GM12878 (cell line): ENCODE measurements at regions not wholly inside any gene's neighbourhood (a gene's known extent, or its start where the extent isn't known, plus 50 kb on each side); places are given as distances from the start of the nearest gene placed in this dataset.

Experiments used
- ATAC-seq: fragments of 200-7000 bp; cut with Tn5 transposase; 3 replicates; pipeline ENCODE4 v1.9.1; 2020; ENCODE audit warnings: mild to moderate bottlenecking, moderate library complexity
- BruUV-seq: library from RNA; stranded (reverse); fragments of 400-500 nt; replicated peaks from 2 replicates; lab custom pipeline; 2021; lab: Mats Ljungman, UMichigan
- CTCF ChIA-PET: fragments of 300-600 bp; sonication (Branson Sonifier 250); formaldehyde crosslinking; extraction: SDS; loops from one replicate; lab custom pipeline; 2021; ENCODE audit warnings: inconsistent platforms; lab: Yijun Ruan, JAX
- POLR2A ChIA-PET: fragments of 350-600 bp; formaldehyde crosslinking; extraction: SDS; loops from one replicate; lab custom pipeline; 2021; ENCODE audit warnings: inconsistent platforms; lab: Charles Lee
- RAD21 ChIA-PET: fragments of 300-600 bp; sonication (Branson Sonifier 250); formaldehyde crosslinking; loops from one replicate; lab custom pipeline; 2023; ENCODE audit warnings: antibody characterized with exemption; ENCODE audit not compliant: unreplicated experiment; lab: Charles Lee
- SMC1A ChIA-PET: fragments of 300-600 bp; sonication (Branson Sonifier 250); formaldehyde crosslinking; loops from one replicate; lab custom pipeline; 2023; ENCODE audit not compliant: unreplicated experiment, uncharacterized antibody; lab: Charles Lee
- DNase-seq: peaks from one replicate; pipeline ENCODE4 v3.0.0-alpha.2; 2011; ENCODE audit warnings: low read depth, low spot score
- FAIRE-seq: peaks from 3 replicates; lab custom pipeline; 2011; peaks lifted over from hg19 to GRCh38; lab: Jason Lieb, UNC
- H2AFZ ChIP-seq: 2 replicates; pipeline ENCODE4 v1.6.0; 2011; ENCODE audit warnings: low read depth, low read length, control low read depth; ENCODE audit not compliant: control insufficient read depth
- H3K27ac ChIP-seq: 2 replicates; pipeline ENCODE4 v1.5.1; 2011; ENCODE audit warnings: control low read depth; ENCODE audit not compliant: control insufficient read depth, insufficient read depth
- H3K27me3 ChIP-seq, 2 experiments: replicated peaks in 1 of 2; 2 replicates each; pipeline versions ENCODE4 v1.6.0 to v1.6.1; 2011; ENCODE audit warnings: low read length in 1 of 2; ENCODE audit not compliant: control insufficient read depth in 2 of 2, insufficient read depth in 2 of 2
- H3K36me3 ChIP-seq, 2 experiments: 2 replicates each; pipeline ENCODE4 v1.5.1; 2011; ENCODE audit warnings: low read length in 1 of 2; ENCODE audit not compliant: control insufficient read depth in 2 of 2, insufficient read depth in 2 of 2
- H3K4me1 ChIP-seq: 2 replicates; pipeline ENCODE4 v1.6.1; 2011; ENCODE audit warnings: mild to moderate bottlenecking, low read length, moderate library complexity, mixed read lengths; ENCODE audit not compliant: control insufficient read depth, insufficient read depth
- H3K4me2 ChIP-seq: 2 replicates; pipeline ENCODE4 v1.6.0; 2011; ENCODE audit warnings: control low read depth; ENCODE audit not compliant: control insufficient read depth, insufficient read depth
- H3K4me3 ChIP-seq: fragments of 200-600 bp; sonication (generic); 2 replicates; pipeline ENCODE4 v1.5.1; 2016
- H3K79me2 ChIP-seq: 2 replicates; pipeline ENCODE4 v1.6.0; 2011; ENCODE audit warnings: low read length; ENCODE audit not compliant: control insufficient read depth, insufficient read depth
- H3K9ac ChIP-seq: 2 replicates; pipeline ENCODE4 v1.8.0; 2011; ENCODE audit warnings: low read length, control low read depth, mixed read lengths; ENCODE audit not compliant: control insufficient read depth, insufficient read depth
- H3K9me3 ChIP-seq: replicated peaks from 3 replicates; pipeline ENCODE4 v1.5.1; 2011; ENCODE audit warnings: mild to moderate bottlenecking, low read length; ENCODE audit not compliant: control insufficient read depth, insufficient read depth
- H4K20me1 ChIP-seq: 2 replicates; pipeline ENCODE4 v1.6.0; 2011; ENCODE audit not compliant: control insufficient read depth, insufficient read depth
- BCL11A ChIP-seq: IDR thresholded peaks from 2 replicates; pipeline ENCODE4 v1.6.1; 2011; ENCODE audit warnings: low read depth, low read length
- BMI1 ChIP-seq: fragments of 450-650 bp; IDR thresholded peaks from 2 replicates; pipeline ENCODE4 v1.6.1; 2016; ENCODE audit warnings: mild to moderate bottlenecking, moderate library complexity, borderline replicate concordance
- CHD4 ChIP-seq: fragments of 200-600 bp; sonication (generic); IDR thresholded peaks from 2 replicates; pipeline ENCODE4 v1.6.1; 2016; ENCODE audit warnings: mild to moderate bottlenecking
- E4F1 ChIP-seq: fragments of 450-650 bp; IDR thresholded peaks from 2 replicates; pipeline ENCODE4 v1.6.1; 2018; ENCODE audit warnings: borderline replicate concordance, mild to moderate bottlenecking; ENCODE audit not compliant: partially characterized antibody
- ESRRA ChIP-seq: IDR thresholded peaks from 2 replicates; pipeline ENCODE4 v1.6.1; 2012; ENCODE audit warnings: mild to moderate bottlenecking, low read length, improper control_type of control experiment
- GABPA ChIP-seq: IDR thresholded peaks from 2 replicates; pipeline ENCODE4 v1.6.1; 2014; ENCODE audit warnings: antibody characterized with exemption, low read depth, mild to moderate bottlenecking, inconsistent platforms
- NRF1 ChIP-seq: conservative IDR thresholded peaks from 2 replicates; pipeline ENCODE4 v1.6.1; 2011; ENCODE audit warnings: mild to moderate bottlenecking, low read depth, low read length, improper control_type of control experiment
- POU2F2 ChIP-seq: IDR thresholded peaks from 3 replicates; pipeline ENCODE4 v1.6.1; 2011; ENCODE audit warnings: low read depth, mild to moderate bottlenecking, low read length, borderline replicate concordance
- SUZ12 ChIP-seq: fragments of 200-600 bp; sonication (generic); IDR thresholded peaks from one replicate; pipeline ENCODE4 v1.6.1; 2018; ENCODE audit warnings: antibody characterized with exemption, mild to moderate bottlenecking; ENCODE audit not compliant: unreplicated experiment
- TCF7 ChIP-seq: IDR thresholded peaks from 2 replicates; pipeline ENCODE4 v1.6.1; 2014; ENCODE audit warnings: antibody characterized with exemption, borderline replicate concordance
- ZNF217 ChIP-seq: fragments of 450-650 bp; IDR thresholded peaks from 2 replicates; pipeline ENCODE4 v1.6.1; 2017; ENCODE audit warnings: antibody characterized with exemption, mild to moderate bottlenecking
- ZNF384 ChIP-seq: IDR thresholded peaks from 2 replicates; pipeline ENCODE4 v1.6.1; 2012; ENCODE audit warnings: low read depth, mild to moderate bottlenecking, low read length, improper control_type of control experiment, borderline replicate concordance
- WGBS: methylation state at CpG from one replicate; pipeline ENCODE4 v1.1.6; 2016; ENCODE audit warnings: low lambda C conversion rate; ENCODE audit not compliant: insufficient replicate concordance, insufficient coverage; ENCODE audit errors: missing lambda C conversion rate; 5-methylcytosine and 5-hydroxymethylcytosine counted together
- in situ Hi-C: fragments of 300-500 bp; cut with MboI; formaldehyde crosslinking; loops from 9 replicates; pipeline ENCODE4 v1.14.3; 2018; ENCODE audit warnings: mixed read lengths
- intact Hi-C: fragments of 100-400 bp; cut with micrococcal nuclease; formaldehyde crosslinking; loops from one replicate; pipeline ENCODE4 v1.14.2; 2022; ENCODE audit not compliant: unreplicated experiment
- TF ChIP-seq, protein P1 (sequence below): IDR thresholded peaks from 2 replicates; pipeline ENCODE4 v1.6.1; 2012; ENCODE audit warnings: mild to moderate bottlenecking, low read depth, low read length
- TF ChIP-seq, protein P2 (sequence below): fragments of 150-350 bp; IDR thresholded peaks from 2 replicates; pipeline ENCODE4 v1.6.1; 2014; ENCODE audit warnings: mild to moderate bottlenecking, low read depth, low read length

- intact Hi-C loops: no loop called here
- H2AFZ ChIP-seq: peak overlapping the region; percentile 4; the same call in 1 of the 2 replicates
These were observed 55.1 kb upstream of the CLDN5 start for GRCh38 chr22:19579115-19579811.

More at GRCh38 chr22:19579115-19579811, 55.1 kb upstream of the CLDN5 start:
- Histone ChIP-seq H3K4me1 (peaks cover 17% of the 10 kb centered on the region), H3K36me3 (no peaks in the 10 kb centered on the region), H3K9ac (no peak overlapping the region), H3K27ac (no peak overlapping the region), H4K20me1 (no peaks in the 10 kb centered on the region), H3K4me3 (no peak overlapping the region), H3K9me3 (no peaks in the 10 kb centered on the region), H3K79me2 (no peaks in the 10 kb centered on the region), H3K4me2 (no peak overlapping the region; the same call in 1 of the 2 replicates), H3K27me3 (no peaks in the 10 kb centered on the region)
- DNase-seq (no peak), FAIRE-seq (no peak), ATAC-seq (no peak)
- WGBS: 59% methylated on average over 4 of the region's 4 CpGs
- no peak for TF ChIP-seq GABPA
- TF ChIP-seq POU2F2: no peak
- no peak for TF ChIP-seq ZNF217
- no peak for TF ChIP-seq TCF7
- TF ChIP-seq ZNF384: no peak
- TF ChIP-seq NRF1: no peak
- no peak for TF ChIP-seq BCL11A
- TF ChIP-seq, protein P1, sequence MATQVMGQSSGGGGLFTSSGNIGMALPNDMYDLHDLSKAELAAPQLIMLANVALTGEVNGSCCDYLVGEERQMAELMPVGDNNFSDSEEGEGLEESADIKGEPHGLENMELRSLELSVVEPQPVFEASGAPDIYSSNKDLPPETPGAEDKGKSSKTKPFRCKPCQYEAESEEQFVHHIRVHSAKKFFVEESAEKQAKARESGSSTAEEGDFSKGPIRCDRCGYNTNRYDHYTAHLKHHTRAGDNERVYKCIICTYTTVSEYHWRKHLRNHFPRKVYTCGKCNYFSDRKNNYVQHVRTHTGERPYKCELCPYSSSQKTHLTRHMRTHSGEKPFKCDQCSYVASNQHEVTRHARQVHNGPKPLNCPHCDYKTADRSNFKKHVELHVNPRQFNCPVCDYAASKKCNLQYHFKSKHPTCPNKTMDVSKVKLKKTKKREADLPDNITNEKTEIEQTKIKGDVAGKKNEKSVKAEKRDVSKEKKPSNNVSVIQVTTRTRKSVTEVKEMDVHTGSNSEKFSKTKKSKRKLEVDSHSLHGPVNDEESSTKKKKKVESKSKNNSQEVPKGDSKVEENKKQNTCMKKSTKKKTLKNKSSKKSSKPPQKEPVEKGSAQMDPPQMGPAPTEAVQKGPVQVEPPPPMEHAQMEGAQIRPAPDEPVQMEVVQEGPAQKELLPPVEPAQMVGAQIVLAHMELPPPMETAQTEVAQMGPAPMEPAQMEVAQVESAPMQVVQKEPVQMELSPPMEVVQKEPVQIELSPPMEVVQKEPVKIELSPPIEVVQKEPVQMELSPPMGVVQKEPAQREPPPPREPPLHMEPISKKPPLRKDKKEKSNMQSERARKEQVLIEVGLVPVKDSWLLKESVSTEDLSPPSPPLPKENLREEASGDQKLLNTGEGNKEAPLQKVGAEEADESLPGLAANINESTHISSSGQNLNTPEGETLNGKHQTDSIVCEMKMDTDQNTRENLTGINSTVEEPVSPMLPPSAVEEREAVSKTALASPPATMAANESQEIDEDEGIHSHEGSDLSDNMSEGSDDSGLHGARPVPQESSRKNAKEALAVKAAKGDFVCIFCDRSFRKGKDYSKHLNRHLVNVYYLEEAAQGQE: no peak
- no peak for TF ChIP-seq SUZ12
- no peak for TF ChIP-seq CHD4
- TF ChIP-seq ESRRA: no peak
- no peak for TF ChIP-seq BMI1
- TF ChIP-seq, protein P2, sequence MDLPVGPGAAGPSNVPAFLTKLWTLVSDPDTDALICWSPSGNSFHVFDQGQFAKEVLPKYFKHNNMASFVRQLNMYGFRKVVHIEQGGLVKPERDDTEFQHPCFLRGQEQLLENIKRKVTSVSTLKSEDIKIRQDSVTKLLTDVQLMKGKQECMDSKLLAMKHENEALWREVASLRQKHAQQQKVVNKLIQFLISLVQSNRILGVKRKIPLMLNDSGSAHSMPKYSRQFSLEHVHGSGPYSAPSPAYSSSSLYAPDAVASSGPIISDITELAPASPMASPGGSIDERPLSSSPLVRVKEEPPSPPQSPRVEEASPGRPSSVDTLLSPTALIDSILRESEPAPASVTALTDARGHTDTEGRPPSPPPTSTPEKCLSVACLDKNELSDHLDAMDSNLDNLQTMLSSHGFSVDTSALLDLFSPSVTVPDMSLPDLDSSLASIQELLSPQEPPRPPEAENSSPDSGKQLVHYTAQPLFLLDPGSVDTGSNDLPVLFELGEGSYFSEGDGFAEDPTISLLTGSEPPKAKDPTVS: no peak
- TF ChIP-seq E4F1: no peak
- no TSS peak for BruUV-seq
- ChIA-PET RAD21 (no interaction called here), SMC1A (interaction anchor here (0.7 to 1.6 kb wide), 2 partner anchors 24 to 40 kb away, joined by 3 to 5 read pairs; no protein-coding TSS in a partner anchor), CTCF (no interaction called here), POLR2A (no interaction called here)
- in situ Hi-C loops: no loop called here
